GM12878 (cell line): ENCODE measurements at regions not wholly inside any gene's neighbourhood (a gene's known extent, or its start where the extent isn't known, plus 50 kb on each side); places are given as distances from the start of the nearest gene placed in this dataset.

Experiments
- CTCF ChIP-seq, 3 experiments: IDR thresholded peaks in 2 of 3; conservative IDR thresholded peaks in 1 of 3; 2 replicates each; pipeline ENCODE4 v1.5.1; 2011; ENCODE audit warnings: low read depth in 3 of 3, low read length in 3 of 3, mild to moderate bottlenecking in 3 of 3, control low read depth in 2 of 3, moderate library complexity in 2 of 3, inconsistent platforms in 1 of 3, mixed read lengths in 1 of 3; ENCODE audit not compliant: control insufficient read depth in 2 of 3, insufficient read depth in 1 of 3; ENCODE audit errors: extremely low read depth in 1 of 3
- FOXK2 ChIP-seq: fragments of 450-650 bp; IDR thresholded peaks from 2 replicates; pipeline ENCODE4 v1.6.1; 2017; ENCODE audit warnings: mild to moderate bottlenecking, moderate library complexity
- PKNOX1 ChIP-seq: fragments of 450-650 bp; IDR thresholded peaks from 2 replicates; pipeline ENCODE4 v1.6.1; 2016; ENCODE audit warnings: mild to moderate bottlenecking
- ZBED1 ChIP-seq: IDR thresholded peaks from 2 replicates; pipeline ENCODE4 v1.6.1; 2016; ENCODE audit warnings: borderline replicate concordance
- ZNF24 ChIP-seq: fragments of 450-650 bp; IDR thresholded peaks from 2 replicates; pipeline ENCODE4 v1.6.1; 2017; ENCODE audit warnings: antibody characterized with exemption, mild to moderate bottlenecking

- TF ChIP-seq CTCF (IDR thresholded peaks at IDR 0.05 in 2 of 3, conservative IDR thresholded peaks at IDR 0.05 in 1 of 3; ENCODE audit: control insufficient read depth in 2 of 3, extremely low read depth in 1 of 3, insufficient read depth in 1 of 3, low read depth in 3 of 3, low read length in 3 of 3): no peak
- TF ChIP-seq ZNF24: no peak
- TF ChIP-seq PKNOX1: no peak
- no peak for TF ChIP-seq ZBED1
- TF ChIP-seq FOXK2: no peak
Observed at GRCh38 chr5:175098301-175098700, 345.7 kb downstream of the DRD1 start.
